HepG2 (cell line): ENCODE measurements at regions not wholly inside any gene's neighbourhood (a gene's known extent, or its start where the extent isn't known, plus 50 kb on each side); places are given as distances from the start of the nearest gene placed in this dataset.

ENCODE experiments used
- ATAC-seq: fragments of 200-7000 bp; cut with Tn5 transposase; 3 replicates; pipeline ENCODE4 v1.9.1; 2020; ENCODE audit warnings: mild to moderate bottlenecking, moderate library complexity
- BruUV-seq: library from RNA; stranded (reverse); fragments of 400-500 nt; replicated peaks from 2 replicates; lab custom pipeline; 2021; lab: Mats Ljungman, UMichigan
- CTCF ChIA-PET: fragments of 300-600 bp; formaldehyde crosslinking; extraction: SDS; loops from one replicate; lab custom pipeline; 2021; ENCODE audit warnings: low total read pairs, inconsistent platforms, low intra/inter-chr PET ratio; lab: Yijun Ruan, JAX
- POLR2A ChIA-PET: fragments of 350-600 bp; sonication (Branson Sonifier 250); formaldehyde crosslinking; loops from one replicate; lab custom pipeline; 2020; ENCODE audit warnings: antibody characterized with exemption, inconsistent platforms; lab: Yijun Ruan, JAX
- DNase-seq: peaks from one replicate; pipeline ENCODE4 v3.0.0-alpha.2; 2015; ENCODE audit warnings: low spot score
- FAIRE-seq: peaks from 3 replicates; lab custom pipeline; 2011; peaks lifted over from hg19 to GRCh38; lab: Jason Lieb, UNC
- H2AFZ ChIP-seq: one replicate; pipeline ENCODE4 v1.6.1; 2011; ENCODE audit warnings: low read length, inconsistent platforms
- H3K27ac ChIP-seq: fragments of 300-600 bp; 3 replicates; pipeline ENCODE4 v1.8.0; 2011; ENCODE audit warnings: mixed run types, mild to moderate bottlenecking, mixed read lengths, low read length, inconsistent platforms; ENCODE audit not compliant: insufficient read depth; ENCODE audit errors: extremely low read length
- H3K27me3 ChIP-seq, 2 experiments: fragments of 200-600 bp in 1 of 2; 2 replicates in 1 of 2; 3 replicates in 1 of 2; pipeline versions ENCODE4 v1.6.0 to v1.8.0; 2011; ENCODE audit warnings: low read length in 2 of 2, mild to moderate bottlenecking in 2 of 2, moderate library complexity in 2 of 2, inconsistent platforms in 1 of 2; ENCODE audit not compliant: insufficient read depth in 2 of 2, control insufficient read depth in 1 of 2
- H3K36me3 ChIP-seq, 2 experiments: fragments of 200-600 bp in 1 of 2; replicated peaks in 1 of 2; 2 replicates in 1 of 2; 3 replicates in 1 of 2; pipeline versions ENCODE4 v1.5.1 to v1.8.0; 2011; ENCODE audit warnings: low read length in 2 of 2, inconsistent platforms in 1 of 2; ENCODE audit not compliant: insufficient read depth in 2 of 2, control insufficient read depth in 1 of 2
- H3K4me1 ChIP-seq: 2 replicates; pipeline ENCODE4 v1.5.1; 2012; ENCODE audit warnings: low read length, inconsistent platforms; ENCODE audit not compliant: insufficient read depth
- H3K4me2 ChIP-seq: 2 replicates; pipeline ENCODE4 v1.6.0; 2011; ENCODE audit warnings: low read depth, low read length, inconsistent platforms
- H3K4me3 ChIP-seq, 3 experiments: fragments of 200-600 bp in 1 of 3; sonication (generic), shearing (Covaris generic) in 1 of 3; replicated peaks in 1 of 3; 2 replicates each; pipeline ENCODE4 v1.5.1; 2011 to 2016; ENCODE audit warnings: low read length in 3 of 3, inconsistent platforms in 2 of 3, low read depth in 2 of 3, mild to moderate bottlenecking in 2 of 3, control low read depth in 1 of 3, mixed read lengths in 1 of 3; ENCODE audit not compliant: insufficient read depth in 1 of 3
- H3K79me2 ChIP-seq: one replicate; pipeline ENCODE4 v1.6.1; 2011; ENCODE audit warnings: low read length, inconsistent platforms; ENCODE audit not compliant: insufficient read depth
- H3K9ac ChIP-seq: 2 replicates; pipeline ENCODE4 v1.6.0; 2011; ENCODE audit warnings: mild to moderate bottlenecking, low read depth, low read length, inconsistent platforms; ENCODE audit not compliant: insufficient read depth
- H3K9me3 ChIP-seq: 2 replicates; pipeline ENCODE4 v1.5.1; 2012; ENCODE audit warnings: mild to moderate bottlenecking, low read length
- H4K20me1 ChIP-seq: 2 replicates; pipeline ENCODE4 v1.6.0; 2011; ENCODE audit warnings: inconsistent platforms, mild to moderate bottlenecking, low read length, moderate library complexity; ENCODE audit not compliant: insufficient read depth
- MAF1 ChIP-seq: sonication (generic); formaldehyde crosslinking; IDR thresholded peaks from 2 replicates; pipeline ENCODE4 v1.5.0; 2020; ENCODE audit warnings: missing genetic modification reagents, borderline replicate concordance
- RBAK ChIP-seq: sonication (generic); formaldehyde crosslinking; IDR thresholded peaks from 2 replicates; pipeline ENCODE4 v1.5.1; 2020; ENCODE audit warnings: mild to moderate bottlenecking, missing genetic modification reagents
- WGBS: methylation state at CpG from one replicate; pipeline ENCODE4 v1.1.6; 2017; ENCODE audit warnings: low lambda C conversion rate; 5-methylcytosine and 5-hydroxymethylcytosine counted together
- in situ Hi-C: cut with HindIII; loops from 2 replicates; pipeline ENCODE4 v1.10.0; 2017; ENCODE audit warnings: low pct_unique_long_range_greater_than_20kb; ENCODE audit not compliant: extremely low pct_ligation_motif_present
- intact Hi-C: fragments of 100-400 bp; cut with micrococcal nuclease; formaldehyde crosslinking; loops from one replicate; pipeline ENCODE4 v1.10.0; 2022; ENCODE audit not compliant: unreplicated experiment
- TF ChIP-seq, protein P1 (sequence below): sonication (generic); formaldehyde crosslinking; IDR thresholded peaks from 2 replicates; pipeline ENCODE4 v1.9.0; 2021; ENCODE audit warnings: missing genetic modification reagents, borderline replicate concordance
- TF ChIP-seq, protein P2 (sequence below): IDR thresholded peaks from 2 replicates; pipeline ENCODE4 v1.6.1; 2016; ENCODE audit warnings: mild to moderate bottlenecking
- TF ChIP-seq, protein P3 (sequence below): sonication (generic); formaldehyde crosslinking; IDR thresholded peaks from 2 replicates; pipeline ENCODE4 v1.8.1; 2022; ENCODE audit warnings: mild to moderate bottlenecking, missing genetic modification reagents
- TF ChIP-seq, protein P4 (sequence below): sonication (generic); formaldehyde crosslinking; conservative IDR thresholded peaks from 2 replicates; pipeline ENCODE4 v1.4.0; 2020; ENCODE audit warnings: missing genetic modification reagents

DNA sequence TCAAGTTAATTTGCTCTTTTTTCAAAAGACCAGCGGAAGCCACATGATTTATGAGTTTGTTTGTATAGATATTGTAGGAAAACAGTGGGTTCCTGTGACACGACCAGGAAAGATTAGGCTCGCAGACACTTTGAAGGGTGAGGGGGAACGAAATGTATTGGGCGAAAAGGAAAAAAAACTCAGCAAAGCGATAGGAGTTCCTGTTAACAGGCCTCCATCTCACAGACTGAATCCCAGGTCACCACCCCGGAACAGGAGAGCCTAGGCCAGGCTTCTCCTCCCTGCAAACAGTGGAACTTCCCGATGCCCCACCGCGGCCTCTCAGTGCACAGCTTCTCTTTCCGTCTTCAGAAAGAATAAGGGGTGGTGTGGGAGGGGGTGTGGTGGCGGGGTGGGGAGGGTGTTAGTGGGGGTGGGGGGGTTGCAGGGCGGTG lies 181.8 kb upstream of the GPRIN3 start (continued):
- TF ChIP-seq, protein P1, sequence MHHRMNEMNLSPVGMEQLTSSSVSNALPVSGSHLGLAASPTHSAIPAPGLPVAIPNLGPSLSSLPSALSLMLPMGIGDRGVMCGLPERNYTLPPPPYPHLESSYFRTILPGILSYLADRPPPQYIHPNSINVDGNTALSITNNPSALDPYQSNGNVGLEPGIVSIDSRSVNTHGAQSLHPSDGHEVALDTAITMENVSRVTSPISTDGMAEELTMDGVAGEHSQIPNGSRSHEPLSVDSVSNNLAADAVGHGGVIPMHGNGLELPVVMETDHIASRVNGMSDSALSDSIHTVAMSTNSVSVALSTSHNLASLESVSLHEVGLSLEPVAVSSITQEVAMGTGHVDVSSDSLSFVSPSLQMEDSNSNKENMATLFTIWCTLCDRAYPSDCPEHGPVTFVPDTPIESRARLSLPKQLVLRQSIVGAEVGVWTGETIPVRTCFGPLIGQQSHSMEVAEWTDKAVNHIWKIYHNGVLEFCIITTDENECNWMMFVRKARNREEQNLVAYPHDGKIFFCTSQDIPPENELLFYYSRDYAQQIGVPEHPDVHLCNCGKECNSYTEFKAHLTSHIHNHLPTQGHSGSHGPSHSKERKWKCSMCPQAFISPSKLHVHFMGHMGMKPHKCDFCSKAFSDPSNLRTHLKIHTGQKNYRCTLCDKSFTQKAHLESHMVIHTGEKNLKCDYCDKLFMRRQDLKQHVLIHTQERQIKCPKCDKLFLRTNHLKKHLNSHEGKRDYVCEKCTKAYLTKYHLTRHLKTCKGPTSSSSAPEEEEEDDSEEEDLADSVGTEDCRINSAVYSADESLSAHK (CRISPR knock-in tag), result no peak
- TF ChIP-seq, protein P2, sequence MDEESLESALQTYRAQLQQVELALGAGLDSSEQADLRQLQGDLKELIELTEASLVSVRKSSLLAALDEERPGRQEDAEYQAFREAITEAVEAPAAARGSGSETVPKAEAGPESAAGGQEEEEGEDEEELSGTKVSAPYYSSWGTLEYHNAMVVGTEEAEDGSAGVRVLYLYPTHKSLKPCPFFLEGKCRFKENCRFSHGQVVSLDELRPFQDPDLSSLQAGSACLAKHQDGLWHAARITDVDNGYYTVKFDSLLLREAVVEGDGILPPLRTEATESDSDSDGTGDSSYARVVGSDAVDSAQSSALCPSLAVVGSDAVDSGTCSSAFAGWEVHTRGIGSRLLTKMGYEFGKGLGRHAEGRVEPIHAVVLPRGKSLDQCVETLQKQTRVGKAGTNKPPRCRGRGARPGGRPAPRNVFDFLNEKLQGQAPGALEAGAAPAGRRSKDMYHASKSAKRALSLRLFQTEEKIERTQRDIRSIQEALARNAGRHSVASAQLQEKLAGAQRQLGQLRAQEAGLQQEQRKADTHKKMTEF (CRISPR knock-in tag), result no peak

DNA sequence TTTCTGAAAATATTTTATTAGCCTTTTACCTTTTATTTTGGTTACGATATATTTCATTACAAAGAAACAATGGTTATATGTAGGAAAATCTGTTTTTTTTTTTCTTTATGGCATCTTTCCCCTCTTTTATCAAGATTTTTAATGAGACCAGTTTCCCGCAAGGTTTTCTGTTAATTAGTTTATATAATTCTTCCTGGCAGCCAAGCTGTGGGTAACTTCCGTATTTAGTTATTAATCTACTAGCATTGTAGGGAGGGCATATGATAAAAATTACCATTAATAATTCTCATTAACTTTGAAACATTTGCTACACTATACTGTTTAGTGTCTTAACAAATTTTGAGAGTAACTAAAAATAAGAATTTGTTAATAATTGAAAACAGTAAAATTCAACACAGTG lies 181.1 kb upstream of the GPRIN3 start:
- no peaks in the 10 kb centered on the region for H3K36me3 ChIP-seq
- in situ Hi-C loops, result no loop called here

More for the DNA sequence above, 181.1 kb upstream of the GPRIN3 start:
- no peaks in the 10 kb centered on the region for H3K79me2 ChIP-seq
- POLR2A ChIA-PET, result no interaction called here
- ATAC-seq (no peak), FAIRE-seq (no peak), DNase-seq (no peak)
- CTCF ChIA-PET, result no interaction called here
- H3K9ac ChIP-seq, result no peak overlapping the region
- H2AFZ ChIP-seq, result no peak overlapping the region
- no peak overlapping the region for H3K4me2 ChIP-seq
- no TSS peak for BruUV-seq
- 75% methylated on average over 3 of the region's 3 CpGs for WGBS
- H3K9me3 ChIP-seq, result no peaks in the 10 kb centered on the region
- no peaks in the 10 kb centered on the region for H3K4me1 ChIP-seq
- H4K20me1 ChIP-seq, result no peaks in the 10 kb centered on the region
- no peak overlapping the region for H3K27ac ChIP-seq
- intact Hi-C loops, result no loop called here
- H3K4me3 ChIP-seq, result no peak overlapping the region
- no peaks in the 10 kb centered on the region; a peak in 2 of 5 replicates for H3K27me3 ChIP-seq
- TF ChIP-seq MAF1 (CRISPR knock-in tag), result no peak
- TF ChIP-seq, protein P3, sequence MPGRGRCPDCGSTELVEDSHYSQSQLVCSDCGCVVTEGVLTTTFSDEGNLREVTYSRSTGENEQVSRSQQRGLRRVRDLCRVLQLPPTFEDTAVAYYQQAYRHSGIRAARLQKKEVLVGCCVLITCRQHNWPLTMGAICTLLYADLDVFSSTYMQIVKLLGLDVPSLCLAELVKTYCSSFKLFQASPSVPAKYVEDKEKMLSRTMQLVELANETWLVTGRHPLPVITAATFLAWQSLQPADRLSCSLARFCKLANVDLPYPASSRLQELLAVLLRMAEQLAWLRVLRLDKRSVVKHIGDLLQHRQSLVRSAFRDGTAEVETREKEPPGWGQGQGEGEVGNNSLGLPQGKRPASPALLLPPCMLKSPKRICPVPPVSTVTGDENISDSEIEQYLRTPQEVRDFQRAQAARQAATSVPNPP (CRISPR knock-in tag), result no peak
- no peak for TF ChIP-seq RBAK (CRISPR knock-in tag)
- TF ChIP-seq, protein P4, sequence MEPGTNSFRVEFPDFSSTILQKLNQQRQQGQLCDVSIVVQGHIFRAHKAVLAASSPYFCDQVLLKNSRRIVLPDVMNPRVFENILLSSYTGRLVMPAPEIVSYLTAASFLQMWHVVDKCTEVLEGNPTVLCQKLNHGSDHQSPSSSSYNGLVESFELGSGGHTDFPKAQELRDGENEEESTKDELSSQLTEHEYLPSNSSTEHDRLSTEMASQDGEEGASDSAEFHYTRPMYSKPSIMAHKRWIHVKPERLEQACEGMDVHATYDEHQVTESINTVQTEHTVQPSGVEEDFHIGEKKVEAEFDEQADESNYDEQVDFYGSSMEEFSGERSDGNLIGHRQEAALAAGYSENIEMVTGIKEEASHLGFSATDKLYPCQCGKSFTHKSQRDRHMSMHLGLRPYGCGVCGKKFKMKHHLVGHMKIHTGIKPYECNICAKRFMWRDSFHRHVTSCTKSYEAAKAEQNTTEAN (CRISPR knock-in tag), result no peak
